HG03342 (cell line): ENCODE measurements at regions not wholly inside any gene's neighbourhood (a gene's known extent, or its start where the extent isn't known, plus 50 kb on each side); places are given as distances from the start of the nearest gene placed in this dataset.

Experiments
- ATAC-seq: cut with Tn5 transposase; IDR thresholded peaks from one replicate; pipeline ENCODE4 v1.9.1; 2021; ENCODE audit warnings: mild to moderate bottlenecking, moderate library complexity; ENCODE audit not compliant: unreplicated experiment

GRCh38 chr6:134379076-134379475 lies 61.2 kb upstream of the SGK1 start:
- ATAC-seq = peak; percentile 95

GRCh38 chr6:134378426-134378825 lies 60.5 kb upstream of the SGK1 start:
- no peak for ATAC-seq

GRCh38 chr6:134376785-134377184 lies 58.9 kb upstream of the SGK1 start:
- ATAC-seq = no peak

GRCh38 chr6:134375220-134375580 lies 57.3 kb upstream of the SGK1 start:
- ATAC-seq = no peak

GRCh38 chr6:134374491-134375219 lies 56.7 kb upstream of the SGK1 start:
- ATAC-seq = no peak

GRCh38 chr6:134373993-134374392 lies 56.1 kb upstream of the SGK1 start:
- no peak for ATAC-seq

- ATAC-seq = peak; percentile 95
These were observed 55.5 kb upstream of the SGK1 start for GRCh38 chr6:134373282-134373922.

GRCh38 chr6:134372603-134373281 lies 54.8 kb upstream of the SGK1 start:
- ATAC-seq = no peak

- no peak for ATAC-seq
These were observed 50.8 kb upstream of the SGK1 start for GRCh38 chr6:134368670-134369069.
